Stimulated activated CD4-positive, alpha-beta T cell treated with anti-CD3 and anti-CD28 coated beads, Interleukin-1b, Interleukin-23, amount 100 ng/mL, for 1 hour (primary cell): ENCODE measurements at regions not wholly inside any gene's neighbourhood (a gene's known extent, or its start where the extent isn't known, plus 50 kb on each side); places are given as distances from the start of the nearest gene placed in this dataset.

Experiments used
- DNase-seq, 2 donors: peaks; one replicate each; pipeline ENCODE4 v3.0.0-alpha.2; 2020; ENCODE audit warnings: low read depth in 2 of 2

DNA sequence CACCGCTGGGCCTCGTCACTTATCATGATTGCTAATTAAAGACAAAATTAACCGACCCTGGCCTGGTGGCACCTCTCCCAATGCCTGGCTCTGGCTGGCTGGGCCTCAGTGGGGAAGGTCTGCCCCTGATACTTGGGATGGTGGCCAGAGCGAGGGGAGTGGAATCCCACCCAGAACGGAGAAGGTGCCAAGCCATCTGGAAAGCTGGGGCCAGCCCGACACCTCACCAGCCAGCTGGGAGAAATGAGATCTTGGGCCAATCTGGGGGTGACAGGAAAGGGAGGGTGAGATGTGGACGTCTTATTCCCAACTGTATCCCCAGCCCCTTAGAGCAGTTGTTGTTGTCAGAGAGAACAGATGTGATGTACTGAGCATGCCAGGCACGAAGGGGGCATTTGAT is 215.0 kb upstream of the PWP1 start:
- no peak for DNase-seq

DNA sequence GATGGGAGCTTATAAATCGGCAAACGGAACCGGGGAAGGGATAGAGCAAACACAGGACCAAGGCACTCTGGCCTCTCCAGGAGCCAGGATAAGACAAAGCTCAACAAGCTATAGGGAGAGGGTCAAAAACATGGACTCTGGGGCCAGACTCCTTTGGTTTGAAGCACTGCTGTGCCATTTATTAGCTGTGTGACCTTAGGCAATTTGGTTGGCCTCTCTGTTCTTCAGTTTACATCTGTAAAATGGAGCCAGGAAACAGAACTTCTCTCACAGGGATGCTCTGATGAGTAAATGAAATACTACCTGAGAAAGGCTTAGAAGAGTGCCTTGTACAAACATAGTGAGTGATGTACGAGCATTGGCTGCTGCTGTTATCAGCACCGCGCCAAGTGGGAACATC is 213.3 kb upstream of the PWP1 start:
- no peak for DNase-seq

DNA sequence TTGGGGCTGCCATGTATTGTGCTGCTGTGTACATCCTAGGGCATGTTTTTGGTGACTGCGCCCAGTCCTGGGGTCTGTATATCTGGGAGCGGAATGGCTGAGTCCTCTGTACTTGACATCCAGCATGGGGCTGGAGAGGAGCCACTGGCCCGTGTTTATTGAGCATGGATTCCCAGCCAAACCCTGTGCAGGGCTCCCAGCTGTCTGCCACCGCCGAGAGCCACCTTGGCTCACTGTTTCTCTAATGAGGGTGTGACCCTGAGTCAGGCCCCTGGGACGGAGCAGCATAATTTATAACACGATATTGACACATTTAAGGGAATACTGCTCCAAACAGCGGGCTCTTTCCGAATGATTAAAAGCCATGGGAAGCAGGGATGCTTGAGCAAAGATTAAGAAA is 211.5 kb upstream of the PWP1 start:
- no peak for DNase-seq

DNA sequence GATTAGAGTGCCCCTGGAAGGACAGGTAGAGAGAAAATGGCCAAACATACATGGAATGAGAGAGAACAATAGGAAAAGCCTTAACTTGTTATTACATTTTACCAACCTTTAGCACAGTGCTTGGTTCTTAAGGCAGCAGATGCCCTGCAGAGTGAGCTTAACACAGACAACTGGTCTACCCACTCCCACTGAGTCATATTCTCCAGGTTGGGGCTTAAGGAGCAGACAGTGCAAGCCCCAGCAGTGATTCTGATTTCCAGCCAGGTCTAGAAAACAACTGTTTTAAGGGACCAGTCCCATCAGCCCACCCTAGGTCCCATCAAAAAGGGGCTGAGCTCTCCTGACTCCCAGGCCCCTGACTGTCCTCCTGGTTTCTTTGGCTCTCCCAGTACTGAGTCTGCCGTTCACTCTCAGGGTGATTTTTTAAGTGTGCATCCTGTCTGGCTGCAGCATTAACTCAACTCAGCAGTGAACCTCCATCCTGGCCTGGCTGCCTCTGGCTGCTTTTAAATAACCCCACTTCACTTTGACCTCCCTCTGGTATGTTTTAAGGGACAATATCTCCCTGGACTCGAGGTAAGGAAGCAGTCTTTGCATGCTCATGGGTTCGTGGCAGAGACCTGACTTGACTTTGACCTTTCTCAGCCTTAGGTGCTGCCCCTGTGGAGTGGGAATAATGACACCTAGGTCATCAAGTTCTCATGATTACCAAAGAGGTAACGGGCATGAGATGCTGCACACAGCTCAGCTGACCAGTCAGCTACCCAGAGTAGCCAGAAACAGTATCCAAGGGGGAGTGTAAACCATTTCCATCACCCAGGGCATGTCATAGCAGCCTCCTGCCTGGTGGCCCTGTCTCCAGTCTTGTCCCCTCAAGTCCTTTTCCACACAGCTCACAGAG is 210.7 kb upstream of the PWP1 start:
- DNase-seq: no peak

DNA sequence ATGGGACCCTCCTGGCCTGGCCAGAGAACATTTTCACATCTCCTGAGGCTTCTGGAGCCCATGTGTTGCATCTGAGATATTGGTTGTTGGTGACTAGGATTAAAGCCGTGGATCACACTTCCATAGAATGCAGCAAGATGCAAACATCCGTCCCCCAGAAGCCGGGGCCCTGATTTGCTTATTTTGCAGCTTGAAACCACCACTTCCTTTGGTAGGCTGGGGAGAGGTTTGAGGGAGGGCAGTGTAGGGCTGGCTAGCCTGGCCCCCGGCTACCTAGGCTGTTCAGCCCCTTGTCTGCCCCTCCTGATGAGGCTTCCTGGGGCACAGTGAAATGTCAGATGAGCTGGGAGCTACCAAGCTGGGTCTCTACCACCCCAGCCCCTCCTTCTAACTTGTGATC is 209.7 kb upstream of the PWP1 start:
- no peak for DNase-seq

DNA sequence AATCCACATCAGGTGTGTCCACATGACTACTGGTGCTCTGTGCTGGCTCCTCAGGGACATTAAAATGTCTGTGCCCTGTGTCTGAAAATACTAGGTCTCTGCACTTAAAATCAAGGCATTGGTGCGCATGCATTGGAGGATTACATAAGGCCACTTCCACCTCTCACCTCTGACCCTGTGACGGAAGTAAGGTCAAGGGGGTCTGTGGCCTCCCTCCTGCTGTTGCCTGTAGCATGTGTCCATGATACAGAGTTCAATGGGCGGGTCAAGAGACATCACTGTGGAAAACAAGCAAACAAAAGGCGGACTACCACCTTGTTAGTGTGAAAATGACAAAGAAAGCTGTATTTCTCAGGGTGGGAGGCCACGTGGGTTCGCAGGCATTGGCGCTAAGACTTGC is 208.6 kb upstream of the PWP1 start:
- DNase-seq: no peak

DNA sequence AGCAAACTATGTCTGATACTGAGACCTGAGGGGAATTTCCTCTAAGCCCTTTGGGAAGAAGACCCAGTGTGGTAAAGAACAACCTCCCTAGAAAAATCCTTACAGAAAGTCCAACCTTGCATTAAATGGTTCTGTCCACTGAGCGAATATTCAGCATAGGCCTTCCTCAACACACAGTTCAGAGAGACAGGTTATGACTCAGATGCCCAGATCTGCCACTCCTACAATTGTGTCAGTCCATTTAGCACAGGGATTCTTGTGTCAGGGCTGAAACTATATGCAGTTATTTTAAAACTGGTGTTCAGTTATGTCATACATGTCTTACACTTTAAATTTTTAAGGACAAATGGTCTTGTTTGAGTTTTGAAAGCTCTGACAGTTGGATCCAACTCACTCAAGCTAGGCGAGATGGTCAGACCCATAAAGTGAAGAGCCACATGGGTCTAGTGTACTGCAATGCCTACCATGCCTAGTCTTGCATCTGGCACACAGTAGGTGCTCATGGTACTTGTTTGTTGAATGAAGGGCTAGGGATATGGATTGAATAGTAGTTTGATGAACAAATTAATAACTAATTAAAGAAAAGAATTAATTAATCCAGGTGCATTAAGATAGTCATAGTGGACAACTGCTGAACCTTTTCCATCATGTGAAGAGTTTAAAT is 207.5 kb upstream of the PWP1 start:
- no peak for DNase-seq

DNA sequence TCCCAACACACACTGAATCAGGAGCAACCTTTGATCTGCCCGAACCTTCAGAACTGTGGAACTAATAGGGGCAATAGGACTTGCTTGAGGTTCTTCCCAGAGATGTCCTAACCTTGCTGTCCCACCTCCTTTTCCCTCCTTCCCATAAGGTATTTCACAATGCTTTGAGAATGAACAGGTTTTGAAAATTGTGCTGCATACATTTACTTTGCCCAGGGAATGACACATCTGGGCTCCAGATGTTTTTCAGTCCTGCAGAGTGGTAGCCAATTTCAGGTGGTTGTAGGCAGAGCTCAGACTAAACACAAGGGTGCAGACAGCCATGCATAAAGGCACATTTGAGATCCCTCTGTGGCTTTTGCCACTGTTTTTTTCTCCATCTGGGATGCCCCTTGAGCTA is 206.7 kb upstream of the PWP1 start:
- no peak for DNase-seq

DNA sequence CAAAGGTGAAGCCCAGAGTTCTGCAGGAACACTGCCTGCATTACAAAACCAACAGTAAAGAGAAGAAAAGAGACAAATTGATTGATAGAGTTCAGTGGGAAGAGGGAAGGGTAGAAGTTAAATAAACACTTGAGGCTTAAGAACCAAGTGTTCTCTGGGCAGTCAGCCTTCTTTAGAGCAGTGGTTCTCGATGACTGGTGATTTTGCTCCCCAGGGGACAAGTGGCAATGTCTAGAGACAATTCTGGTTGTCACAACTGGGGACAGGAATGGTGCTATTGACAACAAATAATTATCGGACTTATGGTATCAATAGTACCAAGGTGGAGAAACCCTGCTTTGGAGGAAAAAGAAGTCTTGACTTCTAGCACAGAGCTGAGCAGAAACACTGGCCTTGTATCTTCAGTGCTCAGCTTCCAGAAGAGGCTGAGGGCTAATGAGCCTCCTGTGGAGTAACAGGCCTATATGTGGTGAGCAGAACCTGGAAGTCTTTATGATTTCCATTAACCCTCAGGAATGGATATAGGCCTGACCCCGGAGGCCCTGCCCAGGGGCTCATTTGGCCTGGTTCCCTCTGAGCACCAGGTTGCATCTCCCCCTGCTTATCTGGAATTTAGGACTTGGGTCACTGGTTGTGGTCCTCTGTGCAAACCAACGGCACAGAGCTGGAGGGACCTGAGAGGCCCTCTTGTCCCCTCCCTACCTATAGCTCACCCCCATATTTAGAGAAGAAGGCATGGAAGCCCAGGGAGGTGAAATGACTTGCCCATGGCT is 204.6 kb upstream of the PWP1 start:
- DNase-seq: no peak

DNA sequence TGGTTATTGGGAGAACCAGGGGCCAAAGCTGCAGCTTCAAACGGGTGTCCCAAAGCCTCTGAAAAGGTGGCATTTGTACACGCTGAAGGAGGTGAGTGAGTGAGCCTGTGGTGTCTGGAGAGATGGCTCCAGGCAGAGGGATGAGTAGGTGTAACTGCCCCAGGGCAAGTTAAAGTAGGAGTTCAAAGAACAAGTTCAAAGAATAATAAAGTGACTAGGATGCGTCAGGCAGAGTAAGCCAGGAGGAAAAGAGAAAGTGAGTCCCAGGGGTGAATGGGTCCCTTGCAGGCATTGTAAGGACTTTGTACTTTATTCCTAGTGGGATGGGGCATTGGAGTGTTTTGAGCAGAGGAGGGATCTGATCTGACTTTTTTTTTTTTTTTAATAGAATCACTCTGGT is 201.4 kb upstream of the PWP1 start:
- DNase-seq: no peak

DNA sequence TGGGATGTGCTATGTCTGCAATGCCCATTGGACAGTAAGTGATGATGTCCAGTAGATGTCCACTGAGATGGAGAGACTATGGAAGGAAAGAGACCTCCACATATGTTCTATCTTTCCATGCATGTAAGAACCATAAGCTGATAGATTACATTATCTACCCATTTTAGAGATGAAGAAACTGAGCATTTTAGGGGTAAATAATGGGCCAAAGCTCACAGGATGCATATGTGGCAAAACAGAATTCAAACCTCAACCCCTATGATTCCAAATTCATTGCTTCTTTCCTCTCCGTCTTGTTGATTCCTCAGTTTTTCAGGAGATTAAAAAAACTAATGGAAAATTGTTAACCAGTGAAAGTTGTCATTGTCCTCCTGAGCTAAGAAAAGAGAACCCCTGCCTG is 200.7 kb upstream of the PWP1 start:
- DNase-seq: no peak

DNA sequence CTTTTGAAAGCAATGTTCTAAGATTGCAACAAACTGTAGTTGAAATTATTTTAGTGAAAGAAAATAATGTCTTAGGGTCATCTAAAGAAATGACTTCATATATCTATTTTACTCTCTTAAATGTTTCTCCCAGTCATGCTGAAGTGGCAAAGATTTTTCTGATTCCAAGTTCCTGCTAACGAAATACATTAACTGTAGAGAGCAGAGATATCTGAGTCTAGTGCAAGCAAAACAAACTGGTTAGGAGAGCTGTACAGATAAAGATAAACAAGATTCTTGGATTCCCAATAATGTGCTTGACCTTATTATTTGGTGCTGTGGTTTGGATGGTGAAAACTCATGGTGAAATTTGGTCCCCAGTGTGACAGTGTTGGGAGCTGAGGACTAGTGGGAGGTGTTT is 199.9 kb upstream of the PWP1 start:
- DNase-seq: no peak

DNA sequence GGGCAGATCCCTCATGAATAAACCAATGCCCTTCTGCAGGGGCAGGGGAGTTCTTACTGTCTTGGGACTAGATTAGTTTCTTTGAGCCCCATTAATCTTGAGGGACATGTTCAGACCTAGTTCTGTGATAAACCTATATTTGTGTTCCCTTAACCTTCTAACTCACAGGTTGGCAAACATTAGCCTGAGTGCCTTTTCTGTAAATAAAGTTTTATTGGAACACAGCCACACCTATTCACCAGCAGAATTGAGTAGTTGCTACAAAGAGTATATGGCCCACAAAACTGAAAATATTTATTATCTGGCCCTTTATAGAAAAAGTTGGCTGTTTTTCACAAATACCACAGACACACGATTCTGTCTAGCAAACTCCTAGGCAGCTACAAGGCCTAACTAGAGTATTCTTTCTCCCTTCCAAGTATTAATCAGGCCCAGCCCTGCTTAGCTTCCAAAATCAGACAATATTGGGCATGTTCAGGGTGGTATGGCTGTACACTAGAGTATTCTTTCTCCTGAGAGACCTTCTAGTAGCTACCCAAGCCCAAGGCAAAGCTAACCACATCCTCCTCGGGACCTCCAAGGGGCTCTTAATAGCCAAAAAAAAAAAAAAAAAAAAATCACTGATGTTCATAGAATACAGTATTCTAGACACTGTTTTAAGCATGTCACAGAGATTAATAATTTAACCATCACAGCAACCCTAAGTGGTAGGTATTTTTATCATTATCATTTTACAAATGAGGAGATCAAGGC is 199.3 kb upstream of the PWP1 start:
- no peak for DNase-seq

DNA sequence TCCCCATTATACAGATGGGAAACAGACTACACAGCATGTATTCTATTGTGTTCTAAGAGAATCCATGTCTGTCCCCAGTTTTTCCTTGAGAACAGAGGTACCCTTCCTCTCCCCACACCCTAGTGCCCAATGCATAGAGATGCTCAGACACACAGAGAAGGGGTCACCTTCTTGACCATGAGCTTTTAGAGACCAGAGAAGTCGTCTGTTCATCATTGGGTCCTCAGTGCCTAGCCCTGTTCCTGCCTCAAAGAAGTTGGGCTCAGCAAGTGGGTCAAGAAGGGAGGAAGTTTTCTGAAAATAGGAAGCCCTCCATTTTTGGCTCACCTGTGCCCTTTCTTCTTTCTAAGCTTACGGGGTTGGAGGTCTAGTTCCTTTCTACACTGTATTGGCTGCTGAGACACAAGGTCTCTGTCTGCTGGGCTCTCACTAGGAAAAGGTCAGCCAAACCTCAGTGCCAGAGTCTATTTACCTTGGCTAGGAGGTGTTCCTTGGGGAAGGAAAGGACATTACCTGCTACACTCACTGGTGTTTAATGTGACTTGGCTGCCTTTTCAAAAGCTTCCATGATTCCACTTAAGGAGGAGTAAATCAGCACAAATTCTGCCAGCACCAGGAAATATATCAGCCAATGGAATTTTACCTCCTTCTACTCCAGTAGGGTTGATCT is 198.5 kb upstream of the PWP1 start:
- no peak for DNase-seq

DNA sequence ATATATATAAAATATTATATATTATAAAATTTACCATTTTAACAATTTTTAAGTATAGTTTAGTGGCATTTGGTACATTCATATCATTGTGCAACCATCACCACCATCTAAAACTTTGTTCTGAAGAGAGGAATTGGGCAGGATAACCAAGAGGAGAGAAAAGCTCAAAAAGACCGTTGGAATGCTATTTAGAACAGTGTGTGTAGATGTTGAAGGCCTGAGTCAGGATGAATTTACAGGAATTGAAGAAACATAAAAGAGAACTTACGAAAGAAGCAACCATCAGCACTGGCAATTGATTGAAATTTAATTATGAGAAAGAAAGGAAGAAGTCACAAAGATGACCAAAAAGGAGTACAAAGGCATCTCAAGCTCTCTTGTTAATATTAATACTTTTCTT is 196.9 kb upstream of the PWP1 start:
- DNase-seq: no peak

DNA sequence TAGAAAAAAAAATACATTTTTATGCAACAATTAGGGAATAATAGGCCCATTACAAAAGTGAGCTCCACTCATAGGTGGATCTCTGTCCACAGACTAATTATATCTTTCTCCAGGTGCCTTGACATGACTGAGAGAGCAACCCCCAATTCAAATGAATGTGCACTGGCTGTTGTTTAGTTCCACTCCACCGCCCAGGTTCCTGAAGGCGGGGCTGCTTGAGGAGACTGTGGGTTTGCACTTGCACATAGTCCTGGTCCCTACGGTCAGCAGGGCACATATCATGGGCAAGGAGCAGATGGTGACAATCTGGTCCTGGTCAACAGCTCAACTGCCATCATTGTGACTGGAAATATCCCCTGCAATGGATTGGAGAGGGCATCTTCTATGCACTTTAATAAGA is 195.6 kb upstream of the PWP1 start:
- DNase-seq: no peak

DNA sequence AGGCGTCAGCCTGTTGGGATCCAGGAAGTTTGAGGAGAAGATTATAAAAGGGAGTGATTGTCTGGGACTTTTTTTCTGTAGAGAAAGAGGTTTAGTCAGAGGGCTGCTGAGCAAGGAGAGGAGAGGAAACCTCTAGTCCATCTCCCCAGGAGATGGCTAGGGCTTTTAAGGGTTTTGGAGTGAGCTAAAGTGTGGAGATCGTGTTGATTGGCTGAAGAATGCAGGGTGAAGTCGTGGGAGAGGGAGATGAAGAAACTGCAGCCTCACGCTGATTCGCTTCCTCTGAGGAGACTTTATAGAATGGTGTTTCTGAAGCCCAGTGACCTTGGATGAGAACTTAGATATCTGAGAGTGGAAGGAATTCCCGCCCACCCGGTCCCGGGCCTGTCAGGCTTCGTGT is 193.7 kb upstream of the PWP1 start:
- DNase-seq: no peak

DNA sequence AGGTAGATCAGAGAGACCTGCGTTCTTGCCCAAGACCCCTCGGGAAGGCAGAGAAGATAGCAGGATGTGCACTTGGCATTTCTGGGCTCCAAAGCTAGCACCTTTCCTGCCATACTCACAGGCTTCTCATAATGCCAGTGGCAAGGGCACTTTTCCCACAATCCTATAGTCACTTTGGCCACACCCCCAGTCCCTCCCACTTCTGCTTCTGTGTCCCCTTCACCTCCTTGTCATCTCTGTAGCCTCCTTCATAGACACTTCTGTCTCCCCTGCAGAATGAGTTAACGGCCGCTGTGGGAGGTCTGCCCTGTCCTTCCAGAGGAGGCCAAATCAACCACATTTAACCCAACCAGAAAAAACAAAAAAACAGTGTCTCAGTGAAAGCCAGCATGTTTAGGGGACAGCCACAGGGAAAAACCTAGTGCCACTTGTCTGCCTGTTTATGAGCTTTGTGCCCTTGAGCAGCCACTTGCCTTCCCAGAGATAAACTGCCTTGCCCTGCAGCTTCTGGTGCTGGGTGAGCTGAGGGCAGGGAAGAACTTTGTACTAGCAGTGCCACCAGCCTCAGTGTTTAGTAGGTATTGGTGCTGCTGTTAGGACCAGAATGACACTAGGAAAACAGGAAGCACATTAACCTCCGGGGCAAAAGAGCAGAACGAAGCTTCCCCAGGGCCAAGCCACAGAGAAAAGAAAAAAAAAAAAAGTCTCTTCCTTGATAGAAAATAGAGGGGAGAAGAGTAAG is 193.0 kb upstream of the PWP1 start:
- no peak for DNase-seq

DNA sequence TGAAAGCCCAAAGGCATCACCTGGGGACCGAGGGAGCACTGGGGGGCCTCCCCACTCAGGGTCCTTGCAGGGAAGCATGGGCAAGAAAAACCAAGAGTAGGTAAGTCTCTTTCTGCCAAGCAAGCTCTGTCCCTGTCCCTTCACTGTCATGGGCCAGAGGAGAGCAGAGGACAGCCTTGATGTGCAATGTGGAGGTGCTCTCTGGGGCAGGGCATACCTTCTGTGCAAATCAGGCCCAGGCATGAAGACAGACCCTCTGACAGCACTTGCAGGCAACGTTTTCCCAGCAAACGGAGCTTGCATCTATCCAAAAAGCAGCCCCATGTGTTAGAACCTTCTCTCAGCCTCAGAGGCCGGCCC is 192.5 kb upstream of the PWP1 start:
- DNase-seq: no peak

DNA sequence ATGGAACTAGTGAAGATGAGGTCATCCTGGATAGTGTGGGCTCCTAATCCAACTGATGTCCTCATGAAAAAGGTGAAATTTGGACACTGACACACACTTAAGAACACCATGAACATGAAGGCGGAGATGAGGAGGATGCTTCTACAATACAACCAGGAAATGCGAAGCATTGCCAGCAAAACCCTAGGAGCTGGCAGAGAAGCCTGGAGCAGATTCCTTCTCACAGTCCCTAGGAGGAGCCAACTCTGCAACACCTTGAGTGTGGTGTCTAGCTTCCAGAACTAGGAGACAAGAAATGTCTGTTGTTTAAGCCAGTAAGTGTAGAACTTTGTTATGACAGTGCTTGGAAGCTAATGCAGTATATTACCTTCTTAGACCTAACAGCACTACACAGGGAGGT is 191.9 kb upstream of the PWP1 start:
- DNase-seq: no peak

DNA sequence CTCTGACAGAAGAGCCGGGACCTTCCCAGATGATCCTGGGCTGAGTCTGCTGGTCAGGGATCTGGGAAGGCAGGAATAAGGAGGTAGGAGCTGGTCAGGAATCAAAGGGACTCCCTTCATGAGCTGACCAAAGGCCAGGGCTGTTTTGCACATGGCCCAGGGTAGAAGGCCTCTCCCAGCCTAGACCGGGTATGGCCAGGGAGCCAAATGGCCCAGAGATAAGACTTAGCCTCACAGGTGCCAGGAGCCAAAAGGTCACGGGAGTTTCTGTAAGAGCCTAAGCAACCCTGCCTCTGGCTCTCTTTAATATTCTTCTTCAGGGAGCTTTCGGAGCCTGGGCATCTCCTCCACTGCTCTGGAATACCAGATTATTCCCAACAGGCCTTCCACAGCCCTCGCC is 191.3 kb upstream of the PWP1 start:
- no peak for DNase-seq
